Panc1 (cell line): ENCODE measurements at regions not wholly inside any gene's neighbourhood (a gene's known extent, or its start where the extent isn't known, plus 50 kb on each side); places are given as distances from the start of the nearest gene placed in this dataset.

Experiments
- CTCF ChIP-seq: fragments of 450-650 bp; IDR thresholded peaks from 2 replicates; pipeline ENCODE4 v1.5.1; 2017; ENCODE audit warnings: mild to moderate bottlenecking
- POLR2AphosphoS5 ChIP-seq: IDR thresholded peaks from 2 replicates; pipeline ENCODE4 v1.6.1; 2012; ENCODE audit warnings: mild to moderate bottlenecking, low read depth, low read length, moderate library complexity
- REST ChIP-seq, 2 experiments: IDR thresholded peaks; 2 replicates each; pipeline ENCODE4 v1.6.1; 2011 to 2012; ENCODE audit warnings: low read depth in 2 of 2, control low read depth in 1 of 2, low read length in 1 of 2, mild to moderate bottlenecking in 1 of 2, moderate library complexity in 1 of 2; ENCODE audit not compliant: insufficient read depth in 1 of 2
- SIN3A ChIP-seq: IDR thresholded peaks from 2 replicates; pipeline ENCODE4 v1.6.1; 2012; ENCODE audit warnings: low read depth, mild to moderate bottlenecking, low read length, moderate library complexity, borderline replicate concordance; ENCODE audit not compliant: insufficient read depth

DNA sequence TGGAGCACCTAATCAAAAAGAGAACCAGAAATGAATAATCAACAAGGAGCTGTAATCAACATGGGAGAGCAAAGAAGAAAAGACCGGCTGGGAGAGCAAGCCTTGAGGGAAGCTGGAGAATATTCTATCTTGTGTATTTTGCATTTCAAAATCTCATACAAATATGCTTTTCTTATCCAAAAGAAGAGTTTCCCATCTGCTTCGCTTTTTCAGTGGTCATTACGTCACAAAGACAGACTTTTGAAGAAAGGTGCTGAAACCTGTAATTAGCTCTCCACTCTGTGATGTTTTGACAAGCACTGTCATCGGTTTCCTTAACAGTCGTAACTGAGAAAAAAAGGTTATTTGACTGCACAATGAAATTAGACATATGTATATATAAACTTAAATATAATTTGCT, 139.1 kb upstream of the TACR1 start:
- TF ChIP-seq CTCF, result no peak
- no peak for TF ChIP-seq POLR2AphosphoS5
- no peak for TF ChIP-seq SIN3A
- TF ChIP-seq REST (IDR thresholded peaks at IDR 0.05; ENCODE audit: insufficient read depth in 1 of 2, low read depth in 2 of 2, low read length in 1 of 2), result no peak
